MM.1S (cell line): ENCODE measurements at regions not wholly inside any gene's neighbourhood (a gene's known extent, or its start where the extent isn't known, plus 50 kb on each side); places are given as distances from the start of the nearest gene placed in this dataset.
"Not testable (repeated sequence)": the region's sequence is repeated elsewhere in the genome, so short reads cannot be mapped to it uniquely, and the experiment has no call there.

Experiments used
- DNase-seq: peaks from one replicate; pipeline ENCODE4 v3.0.0-alpha.2; 2015
- H2AFZ ChIP-seq: fragments of 300-600 bp; sonication (generic); 2 replicates; pipeline ENCODE4 v1.6.0; 2016; ENCODE audit warnings: antibody characterized with exemption, low read length
- H3F3A ChIP-seq: fragments of 300-600 bp; sonication (generic); 2 replicates; pipeline ENCODE4 v1.6.1; 2016; ENCODE audit warnings: mild to moderate bottlenecking, antibody characterized with exemption, low read length, moderate library complexity, mixed read lengths; ENCODE audit not compliant: insufficient read depth
- H3K27ac ChIP-seq: fragments of 300-600 bp; sonication (generic); 2 replicates; pipeline ENCODE4 v1.5.1; 2016; ENCODE audit warnings: mild to moderate bottlenecking, low read length
- H3K27me3 ChIP-seq: fragments of 300-600 bp; sonication (generic); replicated peaks from 2 replicates; pipeline ENCODE4 v1.6.0; 2016; ENCODE audit warnings: low read length; ENCODE audit not compliant: insufficient read depth
- H3K36me3 ChIP-seq: fragments of 300-600 bp; sonication (generic); replicated peaks from 2 replicates; pipeline ENCODE4 v1.6.1; 2016; ENCODE audit warnings: mild to moderate bottlenecking, low read length, mixed read lengths; ENCODE audit not compliant: insufficient read depth
- H3K4me1 ChIP-seq: fragments of 300-600 bp; sonication (generic); 2 replicates; pipeline ENCODE4 v1.6.1; 2016; ENCODE audit warnings: low read length, mixed read lengths
- H3K4me2 ChIP-seq: fragments of 300-600 bp; sonication (generic); 2 replicates; pipeline ENCODE4 v1.6.0; 2016; ENCODE audit warnings: low read depth, low read length
- H3K4me3 ChIP-seq: fragments of 300-600 bp; sonication (generic); 2 replicates; pipeline ENCODE4 v1.5.1; 2016; ENCODE audit warnings: low read length, mixed read lengths
- H3K79me2 ChIP-seq: fragments of 300-600 bp; sonication (generic); 2 replicates; pipeline ENCODE4 v1.6.1; 2016; ENCODE audit warnings: mixed run types, low read length, mixed read lengths
- H3K9ac ChIP-seq: fragments of 300-600 bp; sonication (generic); 2 replicates; pipeline ENCODE4 v1.6.1; 2016; ENCODE audit warnings: low read length, mixed read lengths
- H3K9me2 ChIP-seq: fragments of 300-600 bp; sonication (generic); replicated peaks from 2 replicates; pipeline ENCODE4 v1.6.1; 2016; ENCODE audit warnings: mild to moderate bottlenecking, low read length, mixed read lengths; ENCODE audit not compliant: insufficient read depth
- H3K9me3 ChIP-seq: fragments of 300-600 bp; sonication (generic); replicated peaks from 2 replicates; pipeline ENCODE4 v1.6.1; 2016; ENCODE audit warnings: mild to moderate bottlenecking, low read length, mixed read lengths; ENCODE audit not compliant: insufficient read depth
- H4K20me1 ChIP-seq: fragments of 300-600 bp; sonication (generic); 2 replicates; pipeline ENCODE4 v1.6.1; 2016; ENCODE audit warnings: mild to moderate bottlenecking, low read length, moderate library complexity, mixed read lengths; ENCODE audit not compliant: insufficient read depth
- EZH2 ChIP-seq: fragments of 300-600 bp; sonication (generic); optimal IDR thresholded peaks from 2 replicates; pipeline ENCODE3; 2017; ENCODE audit warnings: low read depth, mild to moderate bottlenecking, antibody characterized with exemption, low read length, mixed read lengths
- EZH2phosphoT487 ChIP-seq: fragments of 300-600 bp; sonication (generic); IDR thresholded peaks from 2 replicates; pipeline ENCODE4 v1.6.1; 2018; ENCODE audit warnings: antibody characterized with exemption, low read length
- TF ChIP-seq, protein P1 (sequence below): fragments of 300-600 bp; sonication (generic); IDR thresholded peaks from 2 replicates; pipeline ENCODE4 v1.5.1; 2016; ENCODE audit warnings: antibody characterized with exemption, low read length, mixed read lengths

DNA sequence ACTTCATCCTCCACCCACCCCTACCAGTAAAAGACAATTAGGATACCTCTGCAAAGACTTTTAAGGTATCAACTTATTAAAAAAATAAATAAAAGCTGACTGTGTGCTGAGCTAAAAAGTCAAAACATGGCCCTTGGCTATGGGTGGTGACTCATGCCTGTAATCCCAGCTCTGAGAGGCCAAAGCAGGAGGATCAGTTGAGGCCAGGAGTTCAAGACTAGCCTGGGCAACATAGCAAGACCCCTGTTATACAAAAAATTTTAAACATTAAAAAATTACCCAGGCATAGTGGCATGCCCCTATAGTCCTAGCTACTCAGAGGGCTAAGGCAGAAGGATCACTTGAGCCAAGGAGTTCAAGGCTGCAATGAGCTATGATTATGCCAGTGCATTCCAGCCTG, 110.8 kb upstream of the FOXN2 start:
- Histone ChIP-seq H3K9me3 (no peaks in the 10 kb centered on the region), H3K79me2 (no peaks in the 10 kb centered on the region), H3K4me1 (no peaks in the 10 kb centered on the region), H3K4me3 (no peak overlapping the region), H3F3A (no peaks in the 10 kb centered on the region), H3K9me2 (no peaks in the 10 kb centered on the region), H3K36me3 (no peaks in the 10 kb centered on the region), H3K27ac (no peak overlapping the region), H3K9ac (no peak overlapping the region), H3K4me2 (no peak overlapping the region), H2AFZ (no peak overlapping the region), H3K27me3 (no peaks in the 10 kb centered on the region), H4K20me1 (no peaks in the 10 kb centered on the region)
- DNase-seq = no peak
- TF ChIP-seq EZH2phosphoT487 (no peak), EZH2 (no peak)
- TF ChIP-seq, protein P1, sequence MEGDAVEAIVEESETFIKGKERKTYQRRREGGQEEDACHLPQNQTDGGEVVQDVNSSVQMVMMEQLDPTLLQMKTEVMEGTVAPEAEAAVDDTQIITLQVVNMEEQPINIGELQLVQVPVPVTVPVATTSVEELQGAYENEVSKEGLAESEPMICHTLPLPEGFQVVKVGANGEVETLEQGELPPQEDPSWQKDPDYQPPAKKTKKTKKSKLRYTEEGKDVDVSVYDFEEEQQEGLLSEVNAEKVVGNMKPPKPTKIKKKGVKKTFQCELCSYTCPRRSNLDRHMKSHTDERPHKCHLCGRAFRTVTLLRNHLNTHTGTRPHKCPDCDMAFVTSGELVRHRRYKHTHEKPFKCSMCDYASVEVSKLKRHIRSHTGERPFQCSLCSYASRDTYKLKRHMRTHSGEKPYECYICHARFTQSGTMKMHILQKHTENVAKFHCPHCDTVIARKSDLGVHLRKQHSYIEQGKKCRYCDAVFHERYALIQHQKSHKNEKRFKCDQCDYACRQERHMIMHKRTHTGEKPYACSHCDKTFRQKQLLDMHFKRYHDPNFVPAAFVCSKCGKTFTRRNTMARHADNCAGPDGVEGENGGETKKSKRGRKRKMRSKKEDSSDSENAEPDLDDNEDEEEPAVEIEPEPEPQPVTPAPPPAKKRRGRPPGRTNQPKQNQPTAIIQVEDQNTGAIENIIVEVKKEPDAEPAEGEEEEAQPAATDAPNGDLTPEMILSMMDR = no peak

DNA sequence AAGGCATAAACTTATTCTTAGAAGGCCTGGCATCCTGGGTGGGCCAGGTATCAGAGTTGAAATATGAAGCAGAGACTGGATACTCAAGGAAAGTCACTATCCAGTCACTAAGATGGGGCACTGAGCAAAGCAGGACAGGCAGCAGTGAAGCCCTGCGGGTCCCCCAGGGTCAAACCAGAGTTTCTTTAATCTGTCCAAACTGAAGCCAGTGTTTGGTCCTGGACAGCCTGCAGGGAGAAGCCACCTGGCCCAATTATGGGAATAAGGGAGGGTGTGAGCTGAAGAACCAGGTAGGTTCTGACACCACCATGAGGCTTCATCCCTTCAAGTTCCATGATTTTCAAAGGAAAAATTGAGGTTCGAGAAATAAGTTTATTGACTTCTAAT, 109.7 kb upstream of the FOXN2 start:
- Histone ChIP-seq H3K9ac (no peak overlapping the region), H3F3A (no peaks in the 10 kb centered on the region), H3K9me3 (no peaks in the 10 kb centered on the region), H3K79me2 (no peaks in the 10 kb centered on the region), H3K27me3 (no peaks in the 10 kb centered on the region), H3K4me3 (no peak overlapping the region), H2AFZ (no peak overlapping the region), H3K4me2 (no peak overlapping the region), H3K36me3 (no peaks in the 10 kb centered on the region), H3K4me1 (no peaks in the 10 kb centered on the region), H3K9me2 (no peaks in the 10 kb centered on the region), H3K27ac (no peak overlapping the region), H4K20me1 (no peaks in the 10 kb centered on the region)
- TF ChIP-seq EZH2 (no peak), EZH2phosphoT487 (no peak)
- TF ChIP-seq, protein P1 = no peak
- no peak for DNase-seq

DNA sequence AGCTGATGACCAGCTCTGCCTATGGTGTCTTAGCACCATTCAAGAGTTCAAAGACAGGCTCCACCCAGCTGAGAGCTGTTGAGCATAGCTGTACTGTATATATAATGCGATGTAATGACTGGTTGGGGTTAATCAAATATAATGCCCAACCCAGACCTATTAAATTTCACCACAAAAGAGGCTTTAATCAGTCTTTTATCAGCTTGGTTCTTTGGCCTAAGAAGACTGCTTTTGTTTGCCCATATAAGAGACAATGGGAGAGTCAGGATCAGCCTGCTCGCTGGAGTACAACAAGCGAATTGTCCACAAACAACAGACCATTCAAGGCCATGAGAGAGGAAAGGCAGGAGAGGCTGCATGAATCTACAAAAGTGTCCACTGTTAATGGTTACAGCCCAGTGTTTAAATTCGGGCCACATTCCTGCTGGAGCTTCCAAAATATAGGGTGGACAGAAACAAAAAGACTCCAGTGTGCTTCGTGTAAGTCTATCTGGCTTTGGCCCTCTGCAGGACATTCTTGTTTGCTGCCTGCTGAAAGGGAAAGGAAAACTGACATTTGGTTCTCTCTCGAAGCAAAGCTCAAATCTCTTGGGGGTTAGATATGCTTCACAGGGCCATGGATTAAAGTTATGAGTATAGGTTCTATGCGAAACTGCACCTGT, 109.2 kb upstream of the FOXN2 start:
- Histone ChIP-seq H3K4me3 (no peak overlapping the region), H4K20me1 (no peaks in the 10 kb centered on the region), H3K4me1 (no peaks in the 10 kb centered on the region), H3K9me3 (no peaks in the 10 kb centered on the region), H3K4me2 (no peak overlapping the region), H3K27me3 (no peaks in the 10 kb centered on the region), H3K9ac (no peak overlapping the region), H3K79me2 (no peaks in the 10 kb centered on the region), H3K27ac (no peak overlapping the region), H3K9me2 (no peaks in the 10 kb centered on the region), H2AFZ (no peak overlapping the region), H3F3A (no peaks in the 10 kb centered on the region), H3K36me3 (no peaks in the 10 kb centered on the region)
- peak; percentile 23 for DNase-seq
- no peak for TF ChIP-seq EZH2phosphoT487
- TF ChIP-seq, protein P1 = 0 out of 2 replicates have a peak, but pooled peaks have one; percentile 5

DNA sequence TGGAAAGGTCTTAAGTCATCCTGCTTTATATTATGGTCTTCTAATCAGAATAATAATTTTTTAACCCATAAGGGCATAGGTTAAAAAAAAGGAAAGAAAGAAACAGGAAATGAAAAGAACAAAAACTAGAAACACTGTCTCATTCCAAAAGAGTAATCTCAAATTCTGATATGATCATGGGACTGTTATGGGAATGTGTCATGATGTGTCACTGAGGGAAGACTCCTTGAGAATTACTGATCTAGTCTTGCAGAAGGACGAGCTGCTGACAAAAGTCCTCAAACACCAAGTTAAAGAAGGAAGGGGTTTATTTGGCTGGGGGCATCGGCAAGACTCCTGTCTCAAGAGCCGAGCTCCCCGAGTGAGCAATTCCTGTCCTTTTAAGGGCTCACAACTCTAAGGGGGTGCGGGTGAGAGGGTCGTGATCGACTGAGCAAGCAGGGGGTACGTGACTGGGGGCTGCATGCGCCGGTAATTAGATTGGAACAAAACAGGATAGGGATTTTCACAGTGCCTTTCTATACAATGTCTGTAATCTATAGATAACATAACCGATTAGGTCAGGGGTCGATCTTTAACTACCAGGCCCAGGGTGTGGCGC, 108.3 kb upstream of the FOXN2 start:
- not testable (repeated sequence) for H3K4me3 ChIP-seq, H3K9me2 ChIP-seq, H3K9ac ChIP-seq, H3K9me3 ChIP-seq, DNase-seq, H3F3A ChIP-seq, H4K20me1 ChIP-seq, H3K4me2 ChIP-seq, H3K4me1 ChIP-seq, H2AFZ ChIP-seq, H3K79me2 ChIP-seq, H3K36me3 ChIP-seq, H3K27me3 ChIP-seq, H3K27ac ChIP-seq
